Sciatic nerve (tissue), 2 donors: ENCODE measurements at regions not wholly inside any gene's neighbourhood (a gene's known extent, or its start where the extent isn't known, plus 50 kb on each side); places are given as distances from the start of the nearest gene placed in this dataset.

Experiments
- ATAC-seq: fragments of 200-7000 bp; cut with Tn5 transposase; one replicate; pipeline ENCODE4 v1.9.1; 2020; ENCODE audit warnings: mild to moderate bottlenecking, moderate library complexity
- DNase-seq: peaks from one replicate; pipeline ENCODE4 v3.0.0-alpha.2; 2020; ENCODE audit warnings: low spot score
- intact Hi-C: fragments of 100-400 bp; cut with DNase I; formaldehyde crosslinking; loops from one replicate; pipeline ENCODE4 v1.14.2; 2022
- donor health status: DM: no; HTN: no; CAD: no.
- donor health status: DM: no; HTN: no; CAD: no.

DNA sequence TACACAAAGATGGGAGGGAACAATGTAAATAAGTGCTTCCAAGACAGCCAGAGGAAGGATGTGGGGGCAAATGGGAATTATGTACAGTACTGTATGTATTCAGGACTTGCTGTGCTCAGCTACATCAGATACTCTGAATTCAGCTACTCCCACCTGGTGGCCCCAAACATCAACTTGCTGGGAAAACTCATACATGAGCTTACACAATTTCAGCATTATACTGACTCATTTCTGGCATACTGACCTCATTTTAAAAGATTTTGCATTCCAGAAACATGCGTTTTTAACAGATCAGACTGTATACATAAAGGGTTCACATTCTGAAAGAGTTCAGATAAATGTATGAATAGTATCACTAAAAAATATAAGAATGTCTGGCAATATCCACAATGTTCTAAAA is 59.7 kb downstream of the GPX5 start:
- intact Hi-C loops, result no loop called here
- DNase-seq, result no peak
- ATAC-seq, result no peak

- intact Hi-C loops, result no loop called here
- ATAC-seq, result no peak
Measured at GRCh38 chr6:28586324-28586723, 60.6 kb downstream of the GPX5 start.

DNA sequence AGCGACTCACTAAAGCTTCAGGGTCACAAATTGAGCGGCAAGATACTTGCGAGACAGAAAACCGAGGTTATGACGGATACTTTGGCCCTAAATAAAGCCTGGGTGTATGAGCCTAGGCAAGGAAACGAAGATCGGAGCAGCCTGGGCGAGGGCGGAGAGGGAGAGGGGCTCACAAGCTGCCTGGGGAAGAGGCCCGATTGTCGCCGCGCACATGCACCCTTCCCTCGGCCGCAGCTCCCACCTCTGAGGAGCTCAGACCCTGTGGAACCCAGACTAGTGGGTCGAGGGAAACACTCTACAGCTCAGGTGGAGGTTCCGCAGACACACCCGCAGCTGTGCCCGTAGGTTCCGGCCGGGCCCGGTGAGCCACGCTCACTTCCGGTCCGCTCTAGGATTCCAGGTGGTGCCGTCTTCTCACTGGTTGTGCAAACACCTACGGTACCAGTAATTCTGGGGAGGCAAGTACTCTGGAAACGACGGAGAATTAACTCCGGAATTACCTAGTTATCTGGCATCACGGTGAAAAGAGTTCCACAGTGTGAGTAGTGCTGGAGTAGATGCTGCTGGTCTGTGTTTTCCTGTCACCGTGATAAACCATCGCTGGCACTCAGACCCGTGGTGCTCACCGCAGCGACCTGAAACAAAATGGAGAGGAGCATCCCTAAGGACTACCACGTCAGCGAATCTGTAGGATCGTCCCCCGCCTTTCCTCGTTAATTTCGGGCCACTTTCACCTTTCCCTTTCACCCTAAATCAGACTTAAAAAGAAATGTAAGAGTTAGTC is 61.5 kb downstream of the GPX5 start:
- DNase-seq, result peak; percentile 61
- ATAC-seq, result peak; percentile 86
- intact Hi-C loops, result no loop called here

More at GRCh38 chr6:28586324-28586723, 60.6 kb downstream of the GPX5 start:
- no peak for DNase-seq

DNA sequence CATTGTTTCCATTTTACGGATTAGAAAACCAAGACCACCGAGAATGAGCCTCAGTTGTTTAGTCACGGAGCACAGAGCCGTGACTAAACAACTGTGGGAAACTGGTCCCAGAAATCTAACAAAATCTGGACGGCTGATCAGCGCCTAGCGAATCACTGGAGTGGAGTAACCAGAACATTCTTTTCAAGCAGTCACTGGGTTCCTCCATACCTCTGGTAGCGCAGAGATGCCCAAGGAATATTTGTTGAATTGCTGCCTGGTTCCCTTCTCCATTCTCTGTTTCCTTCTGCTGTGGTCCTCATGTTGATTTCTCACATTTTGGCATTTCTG is 62.0 kb downstream of the GPX5 start:
- intact Hi-C loops, result no loop called here
- no peak for ATAC-seq
- no peak for DNase-seq

DNA sequence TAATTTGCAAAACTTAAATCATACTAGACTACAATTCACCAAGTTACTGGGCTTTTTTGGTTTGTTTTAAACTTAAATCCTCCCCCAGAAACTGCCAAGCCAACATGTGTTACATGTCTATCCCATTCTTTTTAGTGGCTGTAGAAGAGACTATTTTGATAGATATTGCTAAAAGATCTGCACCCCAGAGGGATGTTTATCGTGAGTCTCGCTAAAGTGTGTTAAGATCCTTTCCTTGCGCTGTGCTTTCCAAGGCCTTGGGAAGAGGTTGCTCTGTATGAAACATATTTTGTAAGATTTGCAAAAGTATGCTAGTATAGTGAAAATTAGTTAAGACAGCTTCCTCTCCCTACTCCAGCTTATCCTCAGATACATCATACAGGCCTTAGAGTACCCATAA is 63.0 kb downstream of the GPX5 start:
- no peak for ATAC-seq
- intact Hi-C loops, result no loop called here
- no peak for DNase-seq

- DNase-seq, result no peak
Measured at GRCh38 chr6:28589234-28589956, 63.7 kb downstream of the GPX5 start.

DNA sequence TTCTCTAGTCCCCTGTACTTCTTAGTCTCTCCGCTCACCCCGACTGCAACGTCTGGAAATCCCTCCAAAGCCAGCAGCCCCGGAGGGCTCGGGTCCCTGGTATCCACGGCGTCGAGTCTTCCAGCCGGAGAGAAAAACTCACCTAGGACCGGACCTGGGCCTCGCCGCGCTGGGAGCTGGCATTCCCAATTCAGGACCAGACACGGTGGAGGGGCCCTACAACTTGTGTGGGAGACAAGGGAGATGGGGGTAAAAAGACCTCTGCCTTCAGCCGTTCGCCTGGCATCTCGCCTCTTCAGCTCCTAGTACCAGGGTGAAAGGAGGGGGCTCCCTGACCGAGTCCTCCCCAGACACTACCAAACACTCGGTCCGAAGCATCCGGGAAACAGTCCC is 64.3 kb downstream of the GPX5 start:
- intact Hi-C loops, result no loop called here
- no peak for DNase-seq

More at GRCh38 chr6:28589234-28589956, 63.7 kb downstream of the GPX5 start:
- ATAC-seq, result peak; percentile 67
- intact Hi-C loops, result no loop called here

GRCh38 chr6:28597217-28597835 is 71.6 kb downstream of the GPX5 start:
- DNase-seq (no peak), ATAC-seq (no peak)
- intact Hi-C loops, result no loop called here

More for the DNA sequence above, 64.3 kb downstream of the GPX5 start:
- ATAC-seq, result no peak

DNA sequence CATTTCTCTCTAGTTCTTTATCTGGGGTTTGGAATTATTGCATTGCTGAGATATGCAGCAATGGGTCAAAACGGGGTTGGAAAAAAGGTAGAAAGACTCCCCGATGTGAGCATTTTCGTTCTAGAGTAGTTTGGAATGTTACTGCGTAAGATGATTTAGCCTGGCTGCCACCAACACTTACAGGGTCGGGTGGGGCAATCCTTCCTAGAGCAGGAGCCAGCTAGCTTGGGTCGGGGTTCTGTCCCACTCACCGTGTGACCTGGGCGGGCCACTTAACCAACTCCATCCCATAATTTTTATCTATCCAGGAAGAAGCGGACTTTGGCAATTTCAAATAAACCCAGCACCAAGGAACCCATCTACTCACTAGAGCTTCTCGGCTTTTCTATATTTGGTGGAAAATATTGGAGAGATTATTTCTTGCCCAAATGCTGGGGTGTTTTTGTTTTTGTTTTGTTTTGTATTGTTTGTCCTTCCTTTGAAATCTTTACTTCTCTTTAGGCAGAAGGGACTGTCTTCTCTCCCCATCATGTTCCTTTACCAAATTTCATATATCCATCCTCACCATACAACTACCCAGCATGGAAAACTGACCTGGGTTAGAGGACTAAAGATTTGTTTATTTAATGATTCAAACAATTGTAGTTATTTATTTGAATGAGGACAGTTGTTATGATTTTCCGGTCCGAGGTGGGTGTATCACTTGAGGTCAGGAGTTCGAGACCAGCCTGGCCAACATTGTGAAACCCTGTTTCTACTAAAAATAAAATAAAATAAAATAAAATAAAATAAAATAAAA is 72.4 kb downstream of the GPX5 start:
- DNase-seq (no peak), ATAC-seq (no peak)
- intact Hi-C loops, result no loop called here

DNA sequence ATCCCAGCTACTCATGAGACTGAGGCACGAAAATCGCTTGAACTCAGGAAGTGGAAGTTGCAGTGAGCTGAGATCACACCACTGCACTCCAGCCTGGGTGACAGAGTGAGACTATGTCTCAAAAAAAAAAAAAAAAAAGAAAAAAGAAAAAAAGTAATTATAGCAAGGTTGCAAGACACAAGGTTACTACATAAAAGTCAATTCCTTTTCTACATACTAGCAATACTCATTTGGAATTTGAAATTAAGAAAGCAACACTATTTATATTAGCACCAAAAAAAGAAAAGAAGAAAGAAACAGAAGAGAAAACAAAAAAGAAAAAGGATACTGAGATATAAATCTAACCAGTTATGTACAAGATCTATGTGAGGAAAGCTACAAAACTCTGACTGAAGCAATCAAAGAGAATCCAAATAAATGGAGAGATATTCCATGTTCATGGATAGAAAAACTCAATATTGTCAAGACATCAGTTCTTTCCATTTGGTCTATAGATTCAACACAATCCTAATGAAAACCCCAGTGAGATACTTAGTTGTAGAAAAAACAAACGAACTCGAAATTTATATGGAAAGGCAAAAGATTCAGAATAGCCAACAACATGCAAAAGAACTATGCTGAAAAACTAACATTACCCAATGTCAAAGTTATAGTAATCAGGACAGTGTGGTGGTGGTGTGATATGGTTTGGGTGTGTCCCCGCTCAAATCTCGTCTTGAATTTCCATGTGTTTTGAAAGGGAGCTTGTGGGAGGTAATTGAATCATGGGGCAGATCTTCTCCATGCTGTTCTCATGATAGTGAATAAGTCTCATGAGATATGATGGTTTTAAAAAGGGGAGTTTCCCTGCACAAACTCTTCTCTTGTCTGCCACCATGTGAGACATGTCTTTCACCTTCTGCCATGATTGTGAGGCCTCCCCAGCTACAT is 73.3 kb downstream of the GPX5 start:
- ATAC-seq (no peak), DNase-seq (no peak)
- intact Hi-C loops, result no loop called here

GRCh38 chr6:28600245-28600644 is 74.6 kb downstream of the GPX5 start:
- intact Hi-C loops, result no loop called here
- ATAC-seq, result no peak
- DNase-seq, result no peak

- intact Hi-C loops, result no loop called here
- ATAC-seq (no peak), DNase-seq (no peak)
Measured at GRCh38 chr6:28603891-28604290, 78.2 kb downstream of the GPX5 start.

GRCh38 chr6:28606424-28607391 is 81.0 kb downstream of the GPX5 start:
- intact Hi-C loops, result no loop called here
- no peak for ATAC-seq
- no peak for DNase-seq

GRCh38 chr6:28607990-28608389 is 82.3 kb downstream of the GPX5 start:
- DNase-seq, result no peak
- no peak for ATAC-seq
- intact Hi-C loops, result no loop called here

DNA sequence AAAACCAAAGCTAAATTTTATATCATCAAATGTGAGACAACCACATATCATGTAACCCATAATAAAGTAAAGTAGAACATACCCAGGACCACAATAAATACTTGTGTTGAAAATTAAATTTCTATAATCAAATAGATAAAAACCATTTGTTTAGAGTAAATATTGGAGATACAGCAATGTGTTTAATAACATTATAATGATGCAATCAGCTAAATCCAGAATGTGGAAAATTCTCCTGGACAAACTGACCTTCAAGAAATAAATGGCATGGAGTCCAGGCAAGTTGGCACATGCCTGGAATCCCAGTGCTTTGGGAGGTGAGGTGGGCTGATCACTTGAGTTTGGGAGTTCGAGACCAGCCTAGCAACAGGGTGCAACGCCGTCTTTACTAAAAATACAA is 84.0 kb downstream of the GPX5 start:
- DNase-seq (no peak), ATAC-seq (no peak)
- intact Hi-C loops, result no loop called here

- no peak for ATAC-seq
- no peak for DNase-seq
- intact Hi-C loops, result no loop called here
Measured at GRCh38 chr6:28615616-28615954, 89.9 kb downstream of the GPX5 start.

GRCh38 chr6:28615955-28616747 is 90.5 kb downstream of the GPX5 start:
- ATAC-seq (no peak), DNase-seq (no peak)
- intact Hi-C loops, result no loop called here
